PC-3 (cell line): ENCODE measurements at regions not wholly inside any gene's neighbourhood (a gene's known extent, or its start where the extent isn't known, plus 50 kb on each side); places are given as distances from the start of the nearest gene placed in this dataset.

ENCODE experiments used
- ATAC-seq: fragments of 200-7000 bp; cut with Tn5 transposase; 2 replicates; pipeline ENCODE4 v1.9.1; 2020; ENCODE audit warnings: mild to moderate bottlenecking, moderate library complexity
- BruUV-seq: library from RNA; stranded (reverse); fragments of 400-500 nt; replicated peaks from 2 replicates; lab custom pipeline; 2021; lab: Mats Ljungman, UMichigan
- CTCF ChIA-PET: fragments of 300-600 bp; sonication (Branson Sonifier 250); formaldehyde crosslinking; loops from one replicate; lab custom pipeline; 2022; ENCODE audit warnings: antibody characterized with exemption; lab: Charles Lee
- POLR2A ChIA-PET: fragments of 300-600 bp; sonication (Branson Sonifier 250); formaldehyde crosslinking; loops from one replicate; lab custom pipeline; 2022; ENCODE audit warnings: antibody characterized with exemption; ENCODE audit not compliant: unreplicated experiment; lab: Charles Lee
- DNase-seq: peaks from one replicate; pipeline ENCODE4 v3.0.0-alpha.2; 2015
- H2AFZ ChIP-seq: fragments of 300-600 bp; sonication (generic); 2 replicates; pipeline ENCODE4 v1.6.0; 2016; ENCODE audit warnings: antibody characterized with exemption, low read length
- H3F3A ChIP-seq: fragments of 300-600 bp; sonication (generic); one replicate; pipeline ENCODE4 v1.6.0; 2017; ENCODE audit warnings: antibody characterized with exemption, low read length, control low read depth, mild to moderate bottlenecking; ENCODE audit not compliant: unreplicated experiment
- H3K27ac ChIP-seq: fragments of 300-600 bp; sonication (generic); 2 replicates; pipeline ENCODE4 v1.5.1; 2016; ENCODE audit warnings: mild to moderate bottlenecking, low read length
- H3K27me3 ChIP-seq: fragments of 300-600 bp; sonication (generic); 2 replicates; pipeline ENCODE4 v1.6.1; 2016; ENCODE audit warnings: low read length, mixed read lengths
- H3K36me3 ChIP-seq: fragments of 300-600 bp; sonication (generic); 2 replicates; pipeline ENCODE4 v1.6.1; 2016; ENCODE audit warnings: low read depth, mixed run types, low read length, mixed read lengths
- H3K4me1 ChIP-seq: fragments of 300-600 bp; sonication (generic); 2 replicates; pipeline ENCODE4 v1.5.1; 2016; ENCODE audit warnings: low read length; ENCODE audit not compliant: insufficient read depth
- H3K4me2 ChIP-seq: fragments of 300-600 bp; sonication (generic); 2 replicates; pipeline ENCODE4 v1.6.0; 2016; ENCODE audit warnings: low read length
- H3K4me3 ChIP-seq: fragments of 300-600 bp; sonication (generic); 2 replicates; pipeline ENCODE4 v1.5.1; 2016; ENCODE audit warnings: mild to moderate bottlenecking, low read length, mixed read lengths
- H3K79me2 ChIP-seq: fragments of 300-600 bp; sonication (generic); 2 replicates; pipeline ENCODE4 v1.6.1; 2017; ENCODE audit warnings: low read length, mixed read lengths
- H3K9ac ChIP-seq: fragments of 300-600 bp; sonication (generic); 2 replicates; pipeline ENCODE4 v1.6.0; 2016; ENCODE audit warnings: mild to moderate bottlenecking, low read length
- H3K9me2 ChIP-seq: fragments of 300-600 bp; sonication (generic); replicated peaks from 2 replicates; pipeline ENCODE4 v1.6.1; 2016; ENCODE audit warnings: mixed run types, low read length, mixed read lengths
- H3K9me3 ChIP-seq: fragments of 300-600 bp; sonication (generic); 2 replicates; pipeline ENCODE4 v1.6.1; 2016; ENCODE audit warnings: low read length, mixed read lengths
- H4K20me1 ChIP-seq: fragments of 300-600 bp; sonication (generic); 2 replicates; pipeline ENCODE4 v1.6.1; 2016; ENCODE audit warnings: low read length, mixed read lengths
- EZH2 ChIP-seq: fragments of 300-600 bp; sonication (generic); IDR thresholded peaks from one replicate; pipeline ENCODE4 v1.6.1; 2017; ENCODE audit warnings: antibody characterized with exemption, mild to moderate bottlenecking, low read length; ENCODE audit not compliant: unreplicated experiment
- EZH2phosphoT487 ChIP-seq: fragments of 300-600 bp; sonication (generic); IDR thresholded peaks from 2 replicates; pipeline ENCODE4 v1.6.1; 2018; ENCODE audit warnings: mild to moderate bottlenecking, antibody characterized with exemption, low read length, borderline replicate concordance
- intact Hi-C: fragments of 100-400 bp; cut with micrococcal nuclease; formaldehyde crosslinking; loops from 2 replicates; pipeline ENCODE4 v1.9.0; 2023
- TF ChIP-seq, protein P1 (sequence below): fragments of 300-600 bp; sonication (generic); conservative IDR thresholded peaks from 2 replicates; pipeline ENCODE4 v1.5.1; 2017; ENCODE audit warnings: antibody characterized with exemption, low read depth, mild to moderate bottlenecking, low read length

DNA sequence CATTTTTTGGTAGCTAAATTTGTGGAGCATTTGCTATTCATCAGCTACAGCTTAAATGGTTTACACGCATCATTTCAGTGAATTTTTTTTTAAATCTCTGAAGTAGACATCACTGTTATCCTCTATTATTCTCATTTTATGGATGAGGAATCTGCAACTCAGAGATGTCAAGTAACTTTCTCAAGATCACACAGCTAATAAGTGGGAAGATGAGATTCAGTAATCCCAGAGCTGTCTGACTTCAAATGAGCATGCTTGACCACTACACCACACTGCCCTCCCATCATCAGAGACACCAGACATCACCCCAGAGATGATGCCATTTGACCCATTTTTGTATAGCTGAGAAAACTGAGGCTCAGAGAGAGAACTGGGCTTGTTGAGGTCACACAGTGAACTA, 116.4 kb downstream of the RRAGC start:
- no TSS peak for BruUV-seq
- H3K4me1 ChIP-seq: no peaks in the 10 kb centered on the region
- no peaks in the 10 kb centered on the region for H3F3A ChIP-seq
- no peak for ATAC-seq
- H3K9me3 ChIP-seq: no peaks in the 10 kb centered on the region
- POLR2A ChIA-PET: no interaction called here
- H3K9ac ChIP-seq: no peak overlapping the region
- TF ChIP-seq EZH2phosphoT487: no peak
- TF ChIP-seq, protein P1, sequence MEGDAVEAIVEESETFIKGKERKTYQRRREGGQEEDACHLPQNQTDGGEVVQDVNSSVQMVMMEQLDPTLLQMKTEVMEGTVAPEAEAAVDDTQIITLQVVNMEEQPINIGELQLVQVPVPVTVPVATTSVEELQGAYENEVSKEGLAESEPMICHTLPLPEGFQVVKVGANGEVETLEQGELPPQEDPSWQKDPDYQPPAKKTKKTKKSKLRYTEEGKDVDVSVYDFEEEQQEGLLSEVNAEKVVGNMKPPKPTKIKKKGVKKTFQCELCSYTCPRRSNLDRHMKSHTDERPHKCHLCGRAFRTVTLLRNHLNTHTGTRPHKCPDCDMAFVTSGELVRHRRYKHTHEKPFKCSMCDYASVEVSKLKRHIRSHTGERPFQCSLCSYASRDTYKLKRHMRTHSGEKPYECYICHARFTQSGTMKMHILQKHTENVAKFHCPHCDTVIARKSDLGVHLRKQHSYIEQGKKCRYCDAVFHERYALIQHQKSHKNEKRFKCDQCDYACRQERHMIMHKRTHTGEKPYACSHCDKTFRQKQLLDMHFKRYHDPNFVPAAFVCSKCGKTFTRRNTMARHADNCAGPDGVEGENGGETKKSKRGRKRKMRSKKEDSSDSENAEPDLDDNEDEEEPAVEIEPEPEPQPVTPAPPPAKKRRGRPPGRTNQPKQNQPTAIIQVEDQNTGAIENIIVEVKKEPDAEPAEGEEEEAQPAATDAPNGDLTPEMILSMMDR: no peak
- no peak for TF ChIP-seq EZH2
- H3K4me2 ChIP-seq: no peak overlapping the region
- no peak overlapping the region for H3K4me3 ChIP-seq
- intact Hi-C loops: no loop called here
- H3K36me3 ChIP-seq: no peaks in the 10 kb centered on the region
- no peaks in the 10 kb centered on the region for H3K9me2 ChIP-seq
- H3K27ac ChIP-seq: no peak overlapping the region
- H4K20me1 ChIP-seq: no peaks in the 10 kb centered on the region
- no peak for DNase-seq
- no peaks in the 10 kb centered on the region for H3K79me2 ChIP-seq
- CTCF ChIA-PET: no interaction called here
- H3K27me3 ChIP-seq: peaks cover 33% of the 10 kb centered on the region
- H2AFZ ChIP-seq: no peak overlapping the region

DNA sequence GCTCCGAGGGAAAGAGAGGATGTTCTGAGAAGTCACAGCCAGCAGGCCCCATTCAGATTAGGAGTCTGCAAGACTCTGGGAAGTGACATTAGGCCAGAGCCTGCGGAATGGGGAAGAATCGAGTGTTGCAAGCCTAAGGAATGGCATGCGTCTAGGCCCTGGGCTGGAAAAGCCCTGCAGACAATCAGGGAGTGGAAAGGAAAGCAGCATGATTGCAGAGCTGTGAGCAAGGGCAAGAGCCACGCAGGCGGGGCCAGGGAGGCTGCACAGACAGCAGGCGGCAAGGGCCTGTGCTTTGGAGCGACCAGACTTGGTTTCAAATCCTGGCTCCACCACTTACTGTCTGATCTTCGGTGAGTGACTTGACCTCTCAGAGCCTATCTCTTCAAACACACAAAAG, 118.2 kb downstream of the RRAGC start:
- no TSS peak for BruUV-seq

DNA sequence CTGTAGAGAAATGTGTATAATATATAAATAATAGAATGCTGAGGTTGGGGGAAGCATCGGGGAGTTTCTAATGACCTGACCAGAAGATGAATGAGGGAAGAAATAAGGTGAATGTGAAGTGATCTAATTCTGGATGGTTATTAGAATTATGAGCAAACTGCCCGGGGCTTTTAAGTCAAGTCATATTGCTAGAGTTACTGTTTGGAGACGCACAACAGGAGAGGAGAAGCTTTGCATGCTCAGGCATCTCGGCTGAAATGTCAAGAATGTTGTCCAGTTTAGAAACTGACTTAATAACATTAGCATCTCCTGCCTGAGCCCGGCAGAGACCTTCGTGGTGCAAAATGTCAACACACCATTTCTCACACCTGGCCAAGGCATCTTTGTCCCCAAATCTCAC, 119.1 kb downstream of the RRAGC start:
- no peaks in the 10 kb centered on the region for H3K9me3 ChIP-seq
- no peaks in the 10 kb centered on the region for H3K9me2 ChIP-seq
- TF ChIP-seq EZH2 (no peak), EZH2phosphoT487 (no peak)
- TF ChIP-seq, protein P1: no peak
- BruUV-seq: no TSS peak
- H3K9ac ChIP-seq: no peak overlapping the region
- no peak overlapping the region for H3K4me2 ChIP-seq
- intact Hi-C loops: no loop called here
- H2AFZ ChIP-seq: no peak overlapping the region
- no peaks in the 10 kb centered on the region for H3K36me3 ChIP-seq
- H3F3A ChIP-seq: no peaks in the 10 kb centered on the region
- no peak for ATAC-seq
- no peak overlapping the region for H3K4me3 ChIP-seq
- no peaks in the 10 kb centered on the region for H3K4me1 ChIP-seq
- H3K79me2 ChIP-seq: no peaks in the 10 kb centered on the region
- ChIA-PET POLR2A (no interaction called here), CTCF (no interaction called here)
- peaks cover 47% of the 10 kb centered on the region for H3K27me3 ChIP-seq
- H3K27ac ChIP-seq: no peak overlapping the region
- no peak for DNase-seq
- H4K20me1 ChIP-seq: no peaks in the 10 kb centered on the region

More for the DNA sequence above, 118.2 kb downstream of the RRAGC start:
- Histone ChIP-seq H3F3A (no peaks in the 10 kb centered on the region), H3K4me1 (no peaks in the 10 kb centered on the region), H4K20me1 (no peaks in the 10 kb centered on the region), H3K9me3 (no peaks in the 10 kb centered on the region), H3K27me3 (peaks cover 47% of the 10 kb centered on the region), H3K36me3 (no peaks in the 10 kb centered on the region), H3K79me2 (no peaks in the 10 kb centered on the region), H3K4me3 (no peak overlapping the region), H3K9ac (no peak overlapping the region), H2AFZ (no peak overlapping the region), H3K9me2 (no peaks in the 10 kb centered on the region), H3K4me2 (no peak overlapping the region), H3K27ac (no peak overlapping the region)
- intact Hi-C loops: no loop called here
- CTCF ChIA-PET: no interaction called here
- DNase-seq (no peak), ATAC-seq (no peak)
- POLR2A ChIA-PET: no interaction called here
- TF ChIP-seq, protein P1: no peak
- TF ChIP-seq EZH2 (no peak), EZH2phosphoT487 (no peak)
